ENCODE measurements at regions not wholly inside any gene's neighbourhood (a gene's known extent, or its start where the extent isn't known, plus 50 kb on each side); places are given as distances from the start of the nearest gene placed in this dataset.

DNA sequence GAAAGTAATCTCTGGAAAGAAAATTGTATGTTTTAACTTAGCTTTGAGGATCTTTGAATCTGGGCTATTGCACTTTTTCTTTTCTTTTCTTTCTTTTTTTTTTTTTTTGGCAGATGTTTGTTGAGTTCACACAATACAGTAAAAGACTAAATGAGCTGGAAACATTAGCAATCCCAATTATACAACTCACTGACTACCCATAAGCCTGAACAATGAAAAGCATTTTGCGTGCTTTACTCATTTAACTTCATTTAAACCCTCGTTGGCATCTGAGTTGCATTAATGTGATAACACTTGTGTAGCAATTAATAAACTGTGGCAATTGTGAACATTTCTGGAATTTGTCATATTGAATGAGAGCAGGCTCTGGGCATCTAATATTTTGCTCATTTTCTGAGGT is 269.4 kb upstream of the RBMS3 start:
- no peak for TF ChIP-seq POLR2AphosphoS5 (IDR thresholded peaks at IDR 0.05)
- TF ChIP-seq, protein P1, sequence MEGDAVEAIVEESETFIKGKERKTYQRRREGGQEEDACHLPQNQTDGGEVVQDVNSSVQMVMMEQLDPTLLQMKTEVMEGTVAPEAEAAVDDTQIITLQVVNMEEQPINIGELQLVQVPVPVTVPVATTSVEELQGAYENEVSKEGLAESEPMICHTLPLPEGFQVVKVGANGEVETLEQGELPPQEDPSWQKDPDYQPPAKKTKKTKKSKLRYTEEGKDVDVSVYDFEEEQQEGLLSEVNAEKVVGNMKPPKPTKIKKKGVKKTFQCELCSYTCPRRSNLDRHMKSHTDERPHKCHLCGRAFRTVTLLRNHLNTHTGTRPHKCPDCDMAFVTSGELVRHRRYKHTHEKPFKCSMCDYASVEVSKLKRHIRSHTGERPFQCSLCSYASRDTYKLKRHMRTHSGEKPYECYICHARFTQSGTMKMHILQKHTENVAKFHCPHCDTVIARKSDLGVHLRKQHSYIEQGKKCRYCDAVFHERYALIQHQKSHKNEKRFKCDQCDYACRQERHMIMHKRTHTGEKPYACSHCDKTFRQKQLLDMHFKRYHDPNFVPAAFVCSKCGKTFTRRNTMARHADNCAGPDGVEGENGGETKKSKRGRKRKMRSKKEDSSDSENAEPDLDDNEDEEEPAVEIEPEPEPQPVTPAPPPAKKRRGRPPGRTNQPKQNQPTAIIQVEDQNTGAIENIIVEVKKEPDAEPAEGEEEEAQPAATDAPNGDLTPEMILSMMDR (IDR thresholded peaks at IDR 0.05 in 8 of 11, conservative IDR thresholded peaks at IDR 0.05 in 3 of 11): no peak
